ENCODE measurements at regions not wholly inside any gene's neighbourhood (a gene's known extent, or its start where the extent isn't known, plus 50 kb on each side); places are given as distances from the start of the nearest gene placed in this dataset.

- TF ChIP-seq NRF1 (IDR thresholded peaks at IDR 0.05; ENCODE audit: low read depth, low read length) (no peak), PBX3 (IDR thresholded peaks at IDR 0.05) (no peak), RXRA (IDR thresholded peaks at IDR 0.05; ENCODE audit: borderline replicate concordance, low read depth) (no peak), EZH2phosphoT487 (IDR thresholded peaks at IDR 0.05; ENCODE audit: borderline replicate concordance, low read depth) (no peak), USF1 (IDR thresholded peaks at IDR 0.05; ENCODE audit: borderline replicate concordance, low read depth) (no peak), MAX (IDR thresholded peaks at IDR 0.05; ENCODE audit: low read depth) (no peak)
- H3K4me3 ChIP-seq (ENCODE audit: low read depth in 2 of 2, low read length in 1 of 2) = no peak overlapping the region
- H3K4me1 ChIP-seq (ENCODE audit: control insufficient read depth in 1 of 2, insufficient read depth in 2 of 2, low read depth in 1 of 2, low read length in 1 of 2) = no peaks in the 10 kb centered on the region; a peak in 1 of 4 replicates
- H3K9ac ChIP-seq = no peak overlapping the region
- no peaks in the 10 kb centered on the region for H4K20me1 ChIP-seq (ENCODE audit: insufficient read depth)
- CTCF ChIA-PET = no interaction called here
- WGBS (ENCODE audit: low lambda C conversion rate) = 52% methylated on average over 7 of the region's 7 CpGs
- H3K27me3 ChIP-seq (ENCODE audit: insufficient read depth) = no peaks in the 10 kb centered on the region
- DNase-seq = no peak
- H3F3A ChIP-seq (replicated peaks; ENCODE audit: insufficient read depth) = no peaks in the 10 kb centered on the region
- H3K36me3 ChIP-seq (replicated peaks in 1 of 2; ENCODE audit: control insufficient read depth in 1 of 2, insufficient read depth in 2 of 2, low read length in 1 of 2) = no peaks in the 10 kb centered on the region
- no peaks in the 10 kb centered on the region for H3K9me2 ChIP-seq
- H3K79me2 ChIP-seq (ENCODE audit: insufficient read depth) = no peaks in the 10 kb centered on the region
- POLR2A ChIA-PET = no interaction called here
- no peak overlapping the region for H3K27ac ChIP-seq (ENCODE audit: low read depth in 2 of 2, low read length in 1 of 2)
- H2AFZ ChIP-seq (ENCODE audit: low read depth) = no peak overlapping the region
- no peak overlapping the region for H3K4me2 ChIP-seq
- H3K9me3 ChIP-seq = no peaks in the 10 kb centered on the region
These were observed 189.5 kb upstream of the NTF3 start for GRCh38 chr12:5242440-5242839.

GRCh38 chr12:5243014-5243413 lies 188.9 kb upstream of the NTF3 start:
- whole genome bisulfite sequencing (ENCODE audit: low lambda C conversion rate) = 73% methylated on average over 4 of the region's 4 CpGs
- H2AFZ ChIP-seq (ENCODE audit: low read depth) = no peak overlapping the region
- H3K36me3 ChIP-seq (replicated peaks in 1 of 2; ENCODE audit: control insufficient read depth in 1 of 2, insufficient read depth in 2 of 2, low read length in 1 of 2) = no peaks in the 10 kb centered on the region
- no peaks in the 10 kb centered on the region for H3K27me3 ChIP-seq (ENCODE audit: insufficient read depth)
- no peaks in the 10 kb centered on the region; a peak in 1 of 4 replicates for H3K4me1 ChIP-seq (ENCODE audit: control insufficient read depth in 1 of 2, insufficient read depth in 2 of 2, low read depth in 1 of 2, low read length in 1 of 2)
- no peaks in the 10 kb centered on the region for H3K9me2 ChIP-seq
- ChIA-PET POLR2A (no interaction called here), CTCF (no interaction called here)
- no peak overlapping the region for H3K27ac ChIP-seq (ENCODE audit: low read depth in 2 of 2, low read length in 1 of 2)
- H3K9me3 ChIP-seq = no peaks in the 10 kb centered on the region
- H3K9ac ChIP-seq = no peak overlapping the region
- H4K20me1 ChIP-seq (ENCODE audit: insufficient read depth) = no peaks in the 10 kb centered on the region
- TF ChIP-seq IRF3 (IDR thresholded peaks at IDR 0.05; ENCODE audit: low read depth, low read length) = no peak
- no peak for TF ChIP-seq FOSL2 (IDR thresholded peaks at IDR 0.05; ENCODE audit: borderline replicate concordance, low read depth)
- TF ChIP-seq POLR2AphosphoS5 (IDR thresholded peaks at IDR 0.05; ENCODE audit: low read depth, low read length) = no peak
- TF ChIP-seq MEF2A (IDR thresholded peaks at IDR 0.05; ENCODE audit: borderline replicate concordance, low read depth) = no peak
- no peak for TF ChIP-seq EZH2phosphoT487 (IDR thresholded peaks at IDR 0.05; ENCODE audit: borderline replicate concordance, low read depth)
- no peak for TF ChIP-seq ZBTB33 (IDR thresholded peaks at IDR 0.05; ENCODE audit: borderline replicate concordance, low read depth)
- no peak for TF ChIP-seq FOXM1 (IDR thresholded peaks at IDR 0.05; ENCODE audit: low read depth)
- TF ChIP-seq TCF12 (IDR thresholded peaks at IDR 0.05) = no peak
- no peak for DNase-seq
- H3K4me3 ChIP-seq (ENCODE audit: low read depth in 2 of 2, low read length in 1 of 2) = no peak overlapping the region
- H3K4me2 ChIP-seq = no peak overlapping the region
- H3K79me2 ChIP-seq (ENCODE audit: insufficient read depth) = no peaks in the 10 kb centered on the region
- no peaks in the 10 kb centered on the region for H3F3A ChIP-seq (replicated peaks; ENCODE audit: insufficient read depth)
